ENCODE measurements at regions not wholly inside any gene's neighbourhood (a gene's known extent, or its start where the extent isn't known, plus 50 kb on each side); places are given as distances from the start of the nearest gene placed in this dataset.

DNA sequence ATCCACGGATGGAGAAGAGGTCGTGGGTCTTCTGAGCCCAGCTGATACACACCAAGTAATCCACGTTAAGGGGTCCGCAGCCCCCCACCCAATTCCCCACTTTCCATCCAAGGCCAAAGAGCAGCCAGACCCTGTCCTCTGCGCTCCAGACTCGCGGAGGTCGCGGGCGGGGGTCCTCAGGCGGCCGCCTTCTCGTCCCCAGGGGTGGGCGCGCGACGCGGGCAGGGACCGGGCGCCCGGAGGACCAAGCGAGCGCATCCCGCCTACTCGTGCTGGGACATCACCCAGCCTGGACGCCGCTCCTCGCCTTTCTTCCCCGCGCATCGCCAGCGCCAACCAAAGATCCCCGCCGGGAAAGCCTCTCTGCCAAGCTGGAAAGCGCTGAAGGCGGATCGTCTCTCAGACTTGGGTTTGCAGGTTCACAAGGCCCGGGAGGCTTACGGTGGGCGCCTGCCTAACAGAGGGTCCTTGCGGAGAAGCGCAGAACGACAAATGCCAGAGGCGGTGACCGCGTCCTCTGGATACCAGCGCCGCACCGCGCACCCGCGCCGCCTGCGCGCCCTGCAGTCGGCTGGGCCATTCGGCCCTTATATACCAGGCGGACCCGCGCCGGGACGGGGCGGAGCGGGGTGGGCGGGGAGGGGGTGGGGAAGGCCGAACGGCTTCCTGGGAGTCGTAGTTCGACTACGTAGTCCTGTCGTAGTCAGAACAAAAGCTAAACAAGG lies 471.6 kb downstream of the SOX9 start (continued):
- TF ChIP-seq AFF4 (CRISPR knock-in tag; IDR thresholded peaks at IDR 0.05; ENCODE audit: borderline replicate concordance), result no peak
- TF ChIP-seq, protein P1, sequence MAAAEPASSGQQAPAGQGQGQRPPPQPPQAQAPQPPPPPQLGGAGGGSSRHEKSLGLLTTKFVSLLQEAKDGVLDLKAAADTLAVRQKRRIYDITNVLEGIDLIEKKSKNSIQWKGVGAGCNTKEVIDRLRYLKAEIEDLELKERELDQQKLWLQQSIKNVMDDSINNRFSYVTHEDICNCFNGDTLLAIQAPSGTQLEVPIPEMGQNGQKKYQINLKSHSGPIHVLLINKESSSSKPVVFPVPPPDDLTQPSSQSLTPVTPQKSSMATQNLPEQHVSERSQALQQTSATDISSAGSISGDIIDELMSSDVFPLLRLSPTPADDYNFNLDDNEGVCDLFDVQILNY (CRISPR knock-in tag; IDR thresholded peaks at IDR 0.05), result peak; percentile 69; the same call in 1 of the 2 replicates
- TF ChIP-seq RORB (CRISPR knock-in tag; IDR thresholded peaks at IDR 0.05), result peak; percentile 38; the same call in 1 of the 2 replicates

DNA sequence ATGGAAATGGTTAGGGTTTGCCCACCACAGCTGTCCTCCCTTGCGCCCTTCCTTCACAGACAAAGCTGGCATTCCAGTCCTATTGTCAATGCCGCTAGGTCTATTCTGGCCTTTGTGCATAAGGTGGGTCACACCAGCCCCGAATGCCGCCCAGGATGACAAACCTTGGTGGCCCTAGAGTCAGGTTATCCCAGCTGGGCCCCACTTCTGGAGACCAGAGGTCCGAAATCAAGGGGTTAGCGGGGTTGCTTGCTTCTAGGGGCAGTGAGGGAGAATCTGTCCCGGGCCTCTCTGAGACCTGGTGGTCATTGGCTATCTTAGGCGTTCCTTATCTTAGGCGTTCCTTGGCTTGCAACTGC lies 472.1 kb downstream of the SOX9 start:
- peaks cover 50% of the 10 kb centered on the region for H3K27me3 Mint-ChIP-seq (ENCODE audit: low read depth)
- no peak overlapping the region for H3K27ac Mint-ChIP-seq
- no peak overlapping the region for H3K4me3 Mint-ChIP-seq
- ChIA-PET POLR2A (interaction anchor here (0.5 to 0.6 kb wide), 4 partner anchors 10 to 572 kb away, joined by 3 read pairs; partner anchors contain the start of gene SSTR2), CTCF (interaction anchor here (0.5 to 2.7 kb wide), 11 partner anchors 10 to 563 kb away, joined by 3 to 28 read pairs (median 3); no protein-coding TSS in a partner anchor)
- H3K36me3 Mint-ChIP-seq, result no peaks in the 10 kb centered on the region
- no peak for DNase-seq (ENCODE audit: low spot score)
- ATAC-seq, result no peak
- H3K9me3 Mint-ChIP-seq, result no peaks in the 10 kb centered on the region
- H3K4me1 Mint-ChIP-seq, result peaks cover 26% of the 10 kb centered on the region
- no peak for TF ChIP-seq PREB (CRISPR knock-in tag; IDR thresholded peaks at IDR 0.05; ENCODE audit: borderline replicate concordance)
- TF ChIP-seq, protein P2, sequence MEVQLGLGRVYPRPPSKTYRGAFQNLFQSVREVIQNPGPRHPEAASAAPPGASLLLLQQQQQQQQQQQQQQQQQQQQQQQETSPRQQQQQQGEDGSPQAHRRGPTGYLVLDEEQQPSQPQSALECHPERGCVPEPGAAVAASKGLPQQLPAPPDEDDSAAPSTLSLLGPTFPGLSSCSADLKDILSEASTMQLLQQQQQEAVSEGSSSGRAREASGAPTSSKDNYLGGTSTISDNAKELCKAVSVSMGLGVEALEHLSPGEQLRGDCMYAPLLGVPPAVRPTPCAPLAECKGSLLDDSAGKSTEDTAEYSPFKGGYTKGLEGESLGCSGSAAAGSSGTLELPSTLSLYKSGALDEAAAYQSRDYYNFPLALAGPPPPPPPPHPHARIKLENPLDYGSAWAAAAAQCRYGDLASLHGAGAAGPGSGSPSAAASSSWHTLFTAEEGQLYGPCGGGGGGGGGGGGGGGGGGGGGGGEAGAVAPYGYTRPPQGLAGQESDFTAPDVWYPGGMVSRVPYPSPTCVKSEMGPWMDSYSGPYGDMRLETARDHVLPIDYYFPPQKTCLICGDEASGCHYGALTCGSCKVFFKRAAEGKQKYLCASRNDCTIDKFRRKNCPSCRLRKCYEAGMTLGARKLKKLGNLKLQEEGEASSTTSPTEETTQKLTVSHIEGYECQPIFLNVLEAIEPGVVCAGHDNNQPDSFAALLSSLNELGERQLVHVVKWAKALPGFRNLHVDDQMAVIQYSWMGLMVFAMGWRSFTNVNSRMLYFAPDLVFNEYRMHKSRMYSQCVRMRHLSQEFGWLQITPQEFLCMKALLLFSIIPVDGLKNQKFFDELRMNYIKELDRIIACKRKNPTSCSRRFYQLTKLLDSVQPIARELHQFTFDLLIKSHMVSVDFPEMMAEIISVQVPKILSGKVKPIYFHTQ (CRISPR knock-in tag; IDR thresholded peaks at IDR 0.05), result no peak
- no peak for TF ChIP-seq GRHL2 (CRISPR knock-in tag; IDR thresholded peaks at IDR 0.05; ENCODE audit: insufficient replicate concordance, severe bottlenecking)
- TF ChIP-seq ZNF671 (CRISPR knock-in tag; IDR thresholded peaks at IDR 0.05), result no peak
- TF ChIP-seq STAT6 (CRISPR knock-in tag; conservative IDR thresholded peaks at IDR 0.05; ENCODE audit: low read depth), result no peak
- TF ChIP-seq HMGA2 (CRISPR knock-in tag; IDR thresholded peaks at IDR 0.05), result no peak
- no peak for TF ChIP-seq ELF4 (CRISPR knock-in tag; IDR thresholded peaks at IDR 0.05; ENCODE audit: low read depth)
- TF ChIP-seq NFE2L1 (CRISPR knock-in tag; IDR thresholded peaks at IDR 0.05), result no peak
- TF ChIP-seq, protein P3, sequence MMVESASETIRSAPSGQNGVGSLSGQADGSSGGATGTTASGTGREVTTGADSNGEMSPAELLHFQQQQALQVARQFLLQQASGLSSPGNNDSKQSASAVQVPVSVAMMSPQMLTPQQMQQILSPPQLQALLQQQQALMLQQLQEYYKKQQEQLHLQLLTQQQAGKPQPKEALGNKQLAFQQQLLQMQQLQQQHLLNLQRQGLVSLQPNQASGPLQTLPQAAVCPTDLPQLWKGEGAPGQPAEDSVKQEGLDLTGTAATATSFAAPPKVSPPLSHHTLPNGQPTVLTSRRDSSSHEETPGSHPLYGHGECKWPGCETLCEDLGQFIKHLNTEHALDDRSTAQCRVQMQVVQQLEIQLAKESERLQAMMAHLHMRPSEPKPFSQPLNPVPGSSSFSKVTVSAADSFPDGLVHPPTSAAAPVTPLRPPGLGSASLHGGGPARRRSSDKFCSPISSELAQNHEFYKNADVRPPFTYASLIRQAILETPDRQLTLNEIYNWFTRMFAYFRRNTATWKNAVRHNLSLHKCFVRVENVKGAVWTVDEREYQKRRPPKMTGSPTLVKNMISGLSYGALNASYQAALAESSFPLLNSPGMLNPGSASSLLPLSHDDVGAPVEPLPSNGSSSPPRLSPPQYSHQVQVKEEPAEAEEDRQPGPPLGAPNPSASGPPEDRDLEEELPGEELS (CRISPR knock-in tag; IDR thresholded peaks at IDR 0.05), result no peak
- TF ChIP-seq CDX4 (CRISPR knock-in tag; IDR thresholded peaks at IDR 0.05; ENCODE audit: borderline replicate concordance), result no peak
- no peak for TF ChIP-seq USF1 (CRISPR knock-in tag; IDR thresholded peaks at IDR 0.05)
- no peak for TF ChIP-seq IRF2 (CRISPR knock-in tag; IDR thresholded peaks at IDR 0.05; ENCODE audit: borderline replicate concordance, low read depth)
- TF ChIP-seq, protein P4, sequence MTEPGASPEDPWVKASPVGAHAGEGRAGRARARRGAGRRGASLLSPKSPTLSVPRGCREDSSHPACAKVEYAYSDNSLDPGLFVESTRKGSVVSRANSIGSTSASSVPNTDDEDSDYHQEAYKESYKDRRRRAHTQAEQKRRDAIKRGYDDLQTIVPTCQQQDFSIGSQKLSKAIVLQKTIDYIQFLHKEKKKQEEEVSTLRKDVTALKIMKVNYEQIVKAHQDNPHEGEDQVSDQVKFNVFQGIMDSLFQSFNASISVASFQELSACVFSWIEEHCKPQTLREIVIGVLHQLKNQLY (CRISPR knock-in tag; IDR thresholded peaks at IDR 0.05), result no peak
- no peak for TF ChIP-seq ATF1 (CRISPR knock-in tag; IDR thresholded peaks at IDR 0.05)

Data from WTC11 (cell line).